SK-N-SH (cell line): ENCODE measurements at regions not wholly inside any gene's neighbourhood (a gene's known extent, or its start where the extent isn't known, plus 50 kb on each side); places are given as distances from the start of the nearest gene placed in this dataset.

Experiments
- CTCF ChIA-PET: fragments of 300-600, 350-600 bp; formaldehyde crosslinking; extraction: SDS; loops from one replicate; lab custom pipeline; 2021; lab: Yijun Ruan, JAX
- POLR2A ChIA-PET: fragments of 350-600 bp; sonication (Branson Sonifier 250); formaldehyde crosslinking; extraction: SDS; loops from one replicate; lab custom pipeline; 2020; ENCODE audit warnings: antibody characterized with exemption, inconsistent platforms; lab: Yijun Ruan, JAX
- DNase-seq: peaks from one replicate; pipeline ENCODE4 v3.0.0; 2012
- H2AFZ ChIP-seq: fragments of 200-600 bp; sonication (generic); 2 replicates; pipeline ENCODE4 v1.8.1; 2016; ENCODE audit warnings: antibody characterized with exemption, mild to moderate bottlenecking, low read depth
- H3F3A ChIP-seq: fragments of 200-600 bp; sonication (generic); replicated peaks from 2 replicates; pipeline ENCODE3; 2016; ENCODE audit warnings: antibody characterized with exemption, mild to moderate bottlenecking; ENCODE audit not compliant: insufficient read depth
- H3K27ac ChIP-seq, 2 experiments: fragments of 200-500 bp in 1 of 2; fragments of 200-600 bp in 1 of 2; sonication (Bioruptor generic) in 1 of 2; sonication (generic), shearing (Covaris generic) in 1 of 2; 2 replicates each; pipeline versions ENCODE4 v1.5.1 to v1.6.1; 2014 to 2016; ENCODE audit warnings: low read depth in 2 of 2, inconsistent platforms in 1 of 2, low read length in 1 of 2, mild to moderate bottlenecking in 1 of 2, mixed read lengths in 1 of 2
- H3K27me3 ChIP-seq: fragments of 200-600 bp; sonication (generic), shearing (Covaris generic); 2 replicates; pipeline ENCODE4 v1.6.1; 2016; ENCODE audit warnings: mixed run types; ENCODE audit not compliant: insufficient read depth
- H3K36me3 ChIP-seq, 2 experiments: fragments of 200-500 bp in 1 of 2; fragments of 200-600 bp in 1 of 2; sonication (Bioruptor generic) in 1 of 2; sonication (generic) in 1 of 2; replicated peaks in 1 of 2; 2 replicates each; pipeline versions ENCODE3 to v1.5.1; 2014 to 2016; ENCODE audit warnings: low read length in 1 of 2, mild to moderate bottlenecking in 1 of 2; ENCODE audit not compliant: insufficient read depth in 2 of 2, control insufficient read depth in 1 of 2
- H3K4me1 ChIP-seq, 2 experiments: fragments of 200-500 bp in 1 of 2; fragments of 200-600 bp in 1 of 2; sonication (Bioruptor generic) in 1 of 2; sonication (generic), shearing (Covaris generic) in 1 of 2; 2 replicates each; pipeline versions ENCODE4 v1.5.1 to v1.6.1; 2014 to 2016; ENCODE audit warnings: low read depth in 1 of 2, low read length in 1 of 2, mixed run types in 1 of 2; ENCODE audit not compliant: insufficient read depth in 2 of 2, control insufficient read depth in 1 of 2
- H3K4me2 ChIP-seq: fragments of 200-600 bp; sonication (generic), shearing (Covaris generic); 2 replicates; pipeline ENCODE4 v1.6.1; 2017; ENCODE audit warnings: mixed run types
- H3K4me3 ChIP-seq, 2 experiments: fragments of 200-500 bp in 1 of 2; fragments of 200-600 bp in 1 of 2; sonication (Bioruptor generic) in 1 of 2; sonication (generic), shearing (Covaris generic) in 1 of 2; 2 replicates each; pipeline versions ENCODE4 v1.5.1 to v1.8.1; 2014 to 2016; ENCODE audit warnings: low read depth in 2 of 2, inconsistent platforms in 1 of 2, low read length in 1 of 2, mild to moderate bottlenecking in 1 of 2, mixed read lengths in 1 of 2, moderate library complexity in 1 of 2
- H3K79me2 ChIP-seq: fragments of 200-600 bp; sonication (generic); 2 replicates; pipeline ENCODE4 v1.8.1; 2017; ENCODE audit warnings: mild to moderate bottlenecking; ENCODE audit not compliant: insufficient read depth
- H3K9ac ChIP-seq: fragments of 200-600 bp; sonication (generic); 2 replicates; pipeline ENCODE4 v1.6.1; 2017; ENCODE audit warnings: mixed run types
- H3K9me2 ChIP-seq: fragments of 200-600 bp; sonication (generic); 2 replicates; pipeline ENCODE4 v1.6.1; 2017; ENCODE audit warnings: mixed run types
- H3K9me3 ChIP-seq: fragments of 200-600 bp; sonication (generic); 2 replicates; pipeline ENCODE4 v1.6.1; 2017; ENCODE audit warnings: mixed run types, mild to moderate bottlenecking, moderate library complexity
- H4K20me1 ChIP-seq: fragments of 200-600 bp; sonication (generic); 2 replicates; pipeline ENCODE4 v1.6.1; 2017; ENCODE audit warnings: mild to moderate bottlenecking, mixed run types; ENCODE audit not compliant: insufficient read depth
- CHD2 ChIP-seq: fragments of 150-350 bp; IDR thresholded peaks from 2 replicates; pipeline ENCODE4 v1.6.1; 2018; ENCODE audit warnings: low read length; ENCODE audit not compliant: partially characterized antibody
- EP300 ChIP-seq, 2 experiments: IDR thresholded peaks; 2 replicates each; pipeline versions ENCODE4 v1.4.0 to v1.6.1; 2012; ENCODE audit warnings: borderline replicate concordance in 1 of 2, low read depth in 1 of 2, low read length in 1 of 2
- EZH2phosphoT487 ChIP-seq: fragments of 200-600 bp; sonication (generic); IDR thresholded peaks from 2 replicates; pipeline ENCODE4 v1.6.1; 2017; ENCODE audit warnings: low read depth, mixed run types, mild to moderate bottlenecking, antibody characterized with exemption, moderate library complexity, borderline replicate concordance
- FOSL2 ChIP-seq: IDR thresholded peaks from 2 replicates; pipeline ENCODE4 v1.4.0; 2012; ENCODE audit warnings: low read depth, mild to moderate bottlenecking, moderate library complexity, borderline replicate concordance
- FOXM1 ChIP-seq: IDR thresholded peaks from 2 replicates; pipeline ENCODE4 v1.4.0; 2012; ENCODE audit warnings: low read depth, mild to moderate bottlenecking
- GABPA ChIP-seq: IDR thresholded peaks from 2 replicates; pipeline ENCODE4 v1.4.0; 2012; ENCODE audit warnings: low read depth, mild to moderate bottlenecking
- NFIC ChIP-seq: IDR thresholded peaks from 2 replicates; pipeline ENCODE4 v1.4.0; 2012; ENCODE audit warnings: borderline replicate concordance
- NRF1 ChIP-seq: IDR thresholded peaks from 2 replicates; pipeline ENCODE4 v1.6.1; 2012; ENCODE audit warnings: low read depth, mild to moderate bottlenecking, low read length
- POLR2AphosphoS5 ChIP-seq: IDR thresholded peaks from 2 replicates; pipeline ENCODE4 v1.6.1; 2012; ENCODE audit warnings: low read depth, low read length
- RAD21 ChIP-seq: IDR thresholded peaks from 2 replicates; pipeline ENCODE4 v1.6.1; 2012; ENCODE audit warnings: mild to moderate bottlenecking, low read length
- SIN3A ChIP-seq: IDR thresholded peaks from 2 replicates; pipeline ENCODE4 v1.6.1; 2012; ENCODE audit warnings: low read depth, mild to moderate bottlenecking, low read length, moderate library complexity, borderline replicate concordance
- TAF1 ChIP-seq: IDR thresholded peaks from 2 replicates; pipeline ENCODE4 v1.6.1; 2012; ENCODE audit warnings: low read depth, mild to moderate bottlenecking, low read length, moderate library complexity, borderline replicate concordance
- TEAD4 ChIP-seq: IDR thresholded peaks from 2 replicates; pipeline ENCODE4 v1.4.0; 2012; ENCODE audit warnings: mild to moderate bottlenecking, borderline replicate concordance; ENCODE audit not compliant: insufficient read depth
- USF2 ChIP-seq: fragments of 150-350 bp; IDR thresholded peaks from 2 replicates; pipeline ENCODE4 v1.6.1; 2017; ENCODE audit warnings: antibody characterized with exemption, low read length, low read depth, borderline replicate concordance
- YY1 ChIP-seq: IDR thresholded peaks from 2 replicates; pipeline ENCODE4 v1.4.0; 2012; ENCODE audit warnings: low read depth, mild to moderate bottlenecking
- WGBS: methylation state at CpG from one replicate; pipeline ENCODE4 v1.1.6; 2017; ENCODE audit warnings: low lambda C conversion rate; 5-methylcytosine and 5-hydroxymethylcytosine counted together
- TF ChIP-seq, protein P1 (sequence below): IDR thresholded peaks from 2 replicates; pipeline ENCODE4 v1.4.0; 2012; ENCODE audit warnings: low read depth, borderline replicate concordance

- H3K9me3 ChIP-seq = no peaks in the 10 kb centered on the region
- H3K9me2 ChIP-seq = no peaks in the 10 kb centered on the region
- H3K79me2 ChIP-seq = no peaks in the 10 kb centered on the region
- H3K9ac ChIP-seq = no peak overlapping the region
- H3K27ac ChIP-seq = no peak overlapping the region
- ChIA-PET CTCF (no interaction called here), POLR2A (no interaction called here)
- H3K4me3 ChIP-seq = no peak overlapping the region
- no peaks in the 10 kb centered on the region for H4K20me1 ChIP-seq
- DNase-seq = no peak
- H3K27me3 ChIP-seq = no peaks in the 10 kb centered on the region
- TF ChIP-seq CHD2 (no peak), TEAD4 (no peak), SIN3A (no peak), YY1 (no peak), NRF1 (no peak), RAD21 (no peak), EP300 (IDR thresholded peaks at IDR 0.05; ENCODE audit: borderline replicate concordance in 1 of 2, low read depth in 1 of 2, low read length in 1 of 2) (no peak)
- TF ChIP-seq, protein P1, sequence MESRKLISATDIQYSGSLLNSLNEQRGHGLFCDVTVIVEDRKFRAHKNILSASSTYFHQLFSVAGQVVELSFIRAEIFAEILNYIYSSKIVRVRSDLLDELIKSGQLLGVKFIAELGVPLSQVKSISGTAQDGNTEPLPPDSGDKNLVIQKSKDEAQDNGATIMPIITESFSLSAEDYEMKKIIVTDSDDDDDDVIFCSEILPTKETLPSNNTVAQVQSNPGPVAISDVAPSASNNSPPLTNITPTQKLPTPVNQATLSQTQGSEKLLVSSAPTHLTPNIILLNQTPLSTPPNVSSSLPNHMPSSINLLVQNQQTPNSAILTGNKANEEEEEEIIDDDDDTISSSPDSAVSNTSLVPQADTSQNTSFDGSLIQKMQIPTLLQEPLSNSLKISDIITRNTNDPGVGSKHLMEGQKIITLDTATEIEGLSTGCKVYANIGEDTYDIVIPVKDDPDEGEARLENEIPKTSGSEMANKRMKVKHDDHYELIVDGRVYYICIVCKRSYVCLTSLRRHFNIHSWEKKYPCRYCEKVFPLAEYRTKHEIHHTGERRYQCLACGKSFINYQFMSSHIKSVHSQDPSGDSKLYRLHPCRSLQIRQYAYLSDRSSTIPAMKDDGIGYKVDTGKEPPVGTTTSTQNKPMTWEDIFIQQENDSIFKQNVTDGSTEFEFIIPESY = no peak
- H2AFZ ChIP-seq = no peak overlapping the region
- no peaks in the 10 kb centered on the region for H3K36me3 ChIP-seq
- no peak overlapping the region for H3K4me2 ChIP-seq
- H3F3A ChIP-seq = no peaks in the 10 kb centered on the region
- no peaks in the 10 kb centered on the region for H3K4me1 ChIP-seq
Observed at GRCh38 chr9:27847380-27847779, 274.1 kb upstream of the C9orf72 start.

GRCh38 chr9:27847818-27848217 lies 274.5 kb upstream of the C9orf72 start:
- H3K9ac ChIP-seq = no peak overlapping the region
- WGBS = 61% methylated on average over 1 of the region's 1 CpG
- H3K27ac ChIP-seq = no peak overlapping the region
- ChIA-PET CTCF (no interaction called here), POLR2A (no interaction called here)
- H3K4me1 ChIP-seq = no peaks in the 10 kb centered on the region
- no peaks in the 10 kb centered on the region for H3K9me3 ChIP-seq
- no peak for TF ChIP-seq CHD2
- TF ChIP-seq EZH2phosphoT487 = no peak
- no peak for TF ChIP-seq FOSL2
- no peak for TF ChIP-seq TEAD4
- no peak for TF ChIP-seq SIN3A
- TF ChIP-seq USF2 = no peak
- no peak for TF ChIP-seq EP300 (IDR thresholded peaks at IDR 0.05; ENCODE audit: borderline replicate concordance in 1 of 2, low read depth in 1 of 2, low read length in 1 of 2)
- TF ChIP-seq NFIC = no peak
- no peak for TF ChIP-seq FOXM1
- no peak for TF ChIP-seq GABPA
- no peak for TF ChIP-seq POLR2AphosphoS5
- no peak for TF ChIP-seq TAF1
- TF ChIP-seq, protein P1 = no peak
- H3K4me3 ChIP-seq = no peak overlapping the region
- DNase-seq = no peak
- no peak overlapping the region for H2AFZ ChIP-seq
- no peaks in the 10 kb centered on the region for H3K36me3 ChIP-seq
- H3K79me2 ChIP-seq = no peaks in the 10 kb centered on the region
- H3F3A ChIP-seq = no peaks in the 10 kb centered on the region
- no peaks in the 10 kb centered on the region for H3K9me2 ChIP-seq
- no peaks in the 10 kb centered on the region for H4K20me1 ChIP-seq
- H3K27me3 ChIP-seq = no peaks in the 10 kb centered on the region
- H3K4me2 ChIP-seq = no peak overlapping the region
